Embryonic facial prominence (tissue), 1 donor: ENCODE measurements at regions not wholly inside any gene's neighbourhood (a gene's known extent, or its start where the extent isn't known, plus 50 kb on each side); places are given as distances from the start of the nearest gene placed in this dataset.
"Not testable (repeated sequence)": the region's sequence is repeated elsewhere in the genome, so short reads cannot be mapped to it uniquely, and the experiment has no call there.

Experiments
- DNase-seq: peaks from one replicate; pipeline ENCODE4 v3.0.0-alpha.2; 2016; ENCODE audit errors: extremely low spot score

DNA sequence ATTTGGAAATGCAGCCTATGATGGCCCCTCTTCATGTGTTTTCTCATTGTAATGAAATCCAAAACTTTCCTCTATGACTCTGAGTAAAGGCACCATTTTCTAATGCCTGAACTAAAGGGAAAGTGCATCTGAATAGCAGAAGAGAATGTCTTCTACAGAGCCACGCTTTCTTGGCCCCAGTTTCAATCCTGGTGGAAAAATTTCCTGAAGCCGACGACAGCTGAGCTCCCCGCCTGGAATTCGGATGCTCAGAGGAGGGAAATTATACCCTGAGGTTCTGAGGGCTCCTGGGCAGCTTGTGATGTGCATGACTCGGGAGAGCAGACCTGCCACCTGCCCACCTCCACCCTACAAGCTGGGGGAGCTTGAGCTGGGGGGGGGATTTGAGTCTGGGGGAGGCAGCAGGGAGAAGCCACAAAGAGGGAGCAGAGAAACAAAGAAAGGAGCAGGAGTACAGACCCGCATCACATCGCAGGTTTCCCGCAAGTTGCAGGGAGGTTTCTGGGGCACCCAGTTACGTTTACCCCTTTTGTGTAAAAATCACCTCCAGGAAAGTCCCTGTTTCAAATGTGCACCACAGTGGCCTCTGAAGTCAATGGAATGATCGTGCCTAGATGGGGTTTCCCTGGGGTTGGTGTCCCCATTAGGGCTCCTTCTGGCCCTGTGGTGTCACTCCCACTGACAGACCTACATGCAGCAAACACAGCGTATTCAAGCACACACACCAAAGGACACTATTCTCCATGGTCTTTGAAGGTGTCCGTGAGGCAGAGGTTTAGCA is 145.6 kb upstream of the RBPJ start:
- no peak for DNase-seq

DNA sequence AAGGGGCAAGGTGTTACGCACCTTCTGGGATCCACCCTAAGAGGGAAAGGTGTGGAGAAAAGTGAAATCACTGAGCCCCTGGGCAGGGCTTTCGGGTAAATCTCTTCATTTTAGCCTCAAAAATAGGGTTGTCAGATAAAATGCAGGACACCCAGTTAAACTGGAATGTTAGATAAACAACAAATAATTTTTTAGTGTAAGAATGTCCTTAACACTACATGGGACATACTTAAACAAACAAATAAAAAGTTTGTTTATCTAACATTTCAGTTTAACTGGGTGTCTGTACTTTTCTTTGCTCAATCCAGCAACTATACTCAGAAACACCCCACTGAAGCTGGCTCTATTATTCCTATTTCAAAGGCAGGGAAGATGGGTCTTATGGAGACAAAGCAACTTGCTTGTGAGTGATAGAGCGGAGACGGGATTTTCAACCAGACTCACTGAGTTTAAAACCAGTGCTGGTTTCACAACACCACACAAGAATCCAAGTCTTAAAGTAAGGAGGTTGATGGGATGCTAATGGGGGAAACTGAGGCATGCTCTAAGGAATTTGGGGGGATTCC is 144.8 kb upstream of the RBPJ start:
- DNase-seq = no peak

DNA sequence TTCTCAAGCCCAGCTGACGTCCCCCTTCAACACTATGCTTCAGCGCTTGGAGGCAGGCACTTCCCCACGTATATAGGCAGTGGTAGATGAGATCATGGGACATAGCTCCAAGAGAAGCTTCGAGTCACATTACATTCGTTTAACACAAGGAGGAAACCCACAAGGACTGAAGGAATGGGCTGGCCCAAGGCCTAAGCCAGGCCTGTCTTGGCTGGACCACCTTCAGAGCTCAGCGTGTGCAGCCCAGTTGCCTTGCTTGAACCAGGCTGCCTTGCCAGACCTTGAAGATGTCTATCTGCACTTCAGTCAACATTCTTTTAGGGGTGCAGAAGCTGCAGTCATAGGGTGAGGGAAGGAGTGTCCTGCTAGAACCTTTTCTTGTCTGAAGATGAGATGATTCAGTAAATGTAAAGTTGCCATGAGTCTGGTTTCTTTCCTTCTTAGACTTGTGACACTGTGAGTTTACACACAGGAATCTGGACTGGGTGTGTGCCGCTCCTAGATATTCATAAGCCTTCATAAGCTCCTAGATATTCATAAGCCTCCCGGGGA is 144.1 kb upstream of the RBPJ start:
- no peak for DNase-seq

DNA sequence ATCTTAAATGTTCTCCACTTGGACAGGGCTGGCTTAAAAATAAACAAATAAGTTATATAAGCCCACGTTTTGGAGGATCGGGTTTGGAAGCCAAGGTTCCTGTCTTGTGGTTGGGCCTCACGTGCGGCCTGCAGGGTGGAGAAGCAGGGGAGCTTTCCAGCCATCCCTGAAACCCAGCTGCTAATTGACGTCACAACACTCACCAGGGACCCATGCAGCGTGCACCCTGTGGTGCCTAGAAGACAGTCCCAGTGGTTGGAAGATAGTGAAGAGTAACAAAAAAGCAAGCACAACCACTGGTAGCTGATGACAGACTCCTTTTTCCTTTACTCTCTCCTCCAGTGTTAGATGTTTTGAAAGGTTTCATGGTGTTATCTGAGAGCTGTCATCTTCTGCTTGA is 142.0 kb upstream of the RBPJ start:
- no peak for DNase-seq

DNA sequence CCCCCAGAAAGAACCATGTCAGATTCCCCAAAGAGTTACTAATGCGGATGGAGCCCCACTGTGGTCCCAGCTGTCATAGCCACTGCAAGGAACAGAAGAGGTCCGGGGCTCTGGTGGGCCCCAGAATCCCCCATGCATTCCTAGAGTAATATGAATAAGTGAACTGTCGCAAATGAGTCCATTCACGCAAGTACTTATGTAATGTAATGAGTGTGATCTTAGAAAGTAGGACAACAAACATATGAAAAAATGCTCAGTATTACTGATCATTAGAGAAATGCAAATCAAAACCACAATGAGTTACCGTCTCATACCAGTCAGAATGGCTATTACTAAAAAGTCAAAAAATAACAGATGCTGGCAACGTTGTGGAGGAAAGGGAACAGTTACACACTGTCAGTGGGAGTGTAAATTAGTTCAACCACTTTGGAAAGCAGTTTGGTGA is 141.5 kb upstream of the RBPJ start:
- no peak for DNase-seq

DNA sequence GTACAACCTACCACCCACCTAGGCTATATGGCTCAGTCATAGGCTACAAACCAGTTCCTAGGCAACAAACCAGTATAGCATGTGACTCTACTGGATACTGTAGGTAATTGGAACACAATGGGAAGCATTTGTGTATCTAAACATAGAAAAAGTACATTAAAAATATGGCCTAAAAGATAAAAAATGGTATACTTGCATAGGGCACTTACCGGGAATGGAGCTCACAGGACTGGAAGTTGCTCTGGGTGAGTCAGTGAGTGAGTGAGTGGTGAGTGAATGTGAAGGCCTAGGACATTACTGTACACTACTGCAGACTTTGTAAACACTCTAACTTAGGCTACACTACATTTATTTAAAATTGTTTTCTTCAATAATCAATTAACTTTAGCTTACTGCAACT is 139.2 kb upstream of the RBPJ start:
- no peak for DNase-seq

DNA sequence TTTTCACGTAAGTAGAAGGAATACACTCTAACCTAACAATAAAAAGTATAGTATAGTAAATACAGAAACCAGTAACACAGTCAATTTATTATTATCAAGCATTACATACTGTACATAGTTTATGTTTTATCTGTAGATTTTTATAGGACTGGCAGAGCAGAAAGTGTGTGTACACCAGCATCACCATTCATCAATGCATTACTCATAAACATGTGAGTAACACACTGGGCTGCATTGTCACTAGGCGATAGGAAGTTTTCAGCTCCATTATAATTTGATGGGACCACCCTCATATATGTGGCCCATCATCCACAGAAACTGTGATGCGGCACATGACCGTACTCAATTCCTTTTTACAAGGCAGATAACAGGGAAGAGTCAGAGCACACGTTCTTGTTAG is 137.8 kb upstream of the RBPJ start:
- DNase-seq = no peak

DNA sequence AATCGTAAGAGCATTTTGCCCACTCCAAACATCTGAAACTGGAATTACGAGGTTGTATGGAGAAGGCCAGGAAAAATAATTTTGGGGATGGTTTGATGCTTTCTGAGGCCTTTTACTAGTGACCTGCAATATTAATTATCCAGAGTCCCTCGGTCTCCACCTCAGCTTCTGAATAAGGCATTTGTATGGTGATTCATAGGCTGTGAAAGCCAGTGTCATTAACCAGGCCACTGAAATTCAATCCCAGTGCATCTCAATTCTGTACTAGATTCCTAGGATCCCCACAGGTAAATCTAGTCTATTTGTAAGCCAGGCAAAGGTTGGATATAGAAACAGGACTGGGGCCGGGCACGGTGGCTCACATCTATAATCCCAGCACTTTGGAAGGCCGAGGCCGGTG is 135.4 kb upstream of the RBPJ start:
- DNase-seq = no peak

DNA sequence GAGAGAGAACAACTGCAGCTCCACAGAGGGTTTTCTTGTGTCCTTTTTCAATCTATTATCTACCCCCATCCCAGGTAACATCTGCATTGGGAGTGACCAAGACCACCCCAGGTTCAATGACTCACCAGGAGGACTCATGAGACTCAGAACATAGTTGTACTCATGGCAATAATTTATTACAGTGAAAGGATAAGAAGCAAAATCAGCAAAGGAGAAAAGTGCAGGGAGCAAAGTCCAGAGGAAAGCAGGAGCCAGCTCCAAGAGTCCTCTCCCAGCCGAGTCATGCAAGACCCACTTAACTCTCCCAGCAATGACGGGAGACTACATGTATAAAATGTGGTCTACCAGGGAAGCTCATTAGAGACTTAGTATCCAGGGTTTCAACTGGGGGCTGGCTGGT is 129.5 kb upstream of the RBPJ start:
- no peak for DNase-seq

DNA sequence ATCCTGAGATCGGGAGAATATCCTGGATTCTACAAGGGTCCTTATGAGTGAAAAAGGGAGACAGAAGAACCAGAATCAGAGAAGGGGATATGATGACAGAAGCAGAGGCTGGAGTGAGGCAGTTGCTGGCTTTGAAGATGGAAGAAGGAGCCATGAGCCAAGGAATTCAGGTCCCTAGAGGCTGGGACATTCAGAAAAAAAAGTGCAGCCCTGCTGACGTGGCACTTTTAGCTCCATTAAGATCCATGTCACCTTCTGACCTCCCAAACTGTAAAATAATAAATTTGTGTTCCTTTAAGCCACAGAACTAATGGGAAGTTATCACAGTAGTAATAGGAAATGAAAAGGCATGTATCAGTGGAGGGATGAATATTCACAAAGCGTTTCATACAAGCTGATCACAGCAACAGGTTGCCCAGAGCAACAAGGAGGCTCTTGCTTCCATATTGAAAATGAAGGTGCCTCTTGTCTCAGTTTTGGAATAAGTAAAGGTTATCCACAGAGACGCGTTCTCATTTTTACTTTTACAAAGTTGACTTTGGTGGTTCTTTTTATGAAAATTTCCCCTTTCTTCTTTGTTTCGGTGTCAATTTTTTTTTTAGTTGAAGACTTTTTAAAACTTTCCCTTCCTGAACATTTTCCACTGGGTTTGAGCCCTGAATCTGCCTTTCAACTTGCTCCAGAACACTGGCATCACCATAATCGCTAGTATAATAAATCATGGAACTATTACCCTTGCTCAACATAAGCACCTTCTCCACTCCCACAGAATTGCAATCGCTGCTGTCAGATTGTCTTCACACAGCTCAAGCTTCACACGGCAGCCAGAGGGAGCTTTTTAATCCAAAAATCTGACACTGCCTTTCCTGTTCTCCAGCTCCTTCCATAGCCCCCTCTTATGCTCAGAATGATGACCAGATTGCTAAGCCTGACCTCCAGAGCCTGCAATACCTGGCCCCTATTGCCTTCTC is 127.6 kb upstream of the RBPJ start:
- DNase-seq = no peak

DNA sequence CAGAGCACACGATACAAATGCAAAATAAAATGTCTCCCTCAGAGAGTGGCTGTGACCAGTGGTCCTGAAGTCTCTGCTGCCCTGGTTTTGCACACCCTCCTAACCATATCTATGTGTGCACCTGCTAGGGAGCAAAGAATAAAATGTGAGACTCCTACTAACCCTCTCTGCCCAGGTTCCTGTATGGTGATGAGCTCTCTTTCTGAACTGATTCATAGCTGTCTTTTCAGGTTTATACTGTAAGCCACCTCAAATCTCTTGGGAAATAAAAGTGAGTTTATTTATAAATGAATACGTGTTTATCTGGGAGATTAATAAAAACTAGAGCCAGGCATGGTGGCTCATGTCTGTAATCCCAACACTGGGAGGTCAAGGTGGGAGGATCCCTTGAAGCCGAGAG is 126.0 kb upstream of the RBPJ start:
- no peak for DNase-seq

DNA sequence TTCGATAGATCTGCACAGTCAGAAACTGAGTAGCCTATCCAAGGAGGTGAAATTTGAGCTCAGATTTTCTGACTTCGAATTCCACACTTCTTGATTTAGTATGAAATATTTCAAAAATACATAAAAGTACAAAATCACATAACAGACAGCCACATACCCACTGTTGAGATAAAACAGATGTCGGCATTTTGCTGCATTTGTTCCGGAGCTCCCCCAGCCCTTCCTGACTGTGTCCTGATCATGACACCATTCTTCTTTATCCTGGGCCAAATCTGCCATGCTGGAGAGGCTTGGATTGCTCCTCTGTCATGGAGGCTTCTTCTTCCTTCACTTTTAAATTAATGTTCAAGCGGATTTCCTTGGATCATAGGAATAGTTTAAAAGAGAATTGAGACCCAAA is 124.2 kb upstream of the RBPJ start:
- DNase-seq = no peak

DNA sequence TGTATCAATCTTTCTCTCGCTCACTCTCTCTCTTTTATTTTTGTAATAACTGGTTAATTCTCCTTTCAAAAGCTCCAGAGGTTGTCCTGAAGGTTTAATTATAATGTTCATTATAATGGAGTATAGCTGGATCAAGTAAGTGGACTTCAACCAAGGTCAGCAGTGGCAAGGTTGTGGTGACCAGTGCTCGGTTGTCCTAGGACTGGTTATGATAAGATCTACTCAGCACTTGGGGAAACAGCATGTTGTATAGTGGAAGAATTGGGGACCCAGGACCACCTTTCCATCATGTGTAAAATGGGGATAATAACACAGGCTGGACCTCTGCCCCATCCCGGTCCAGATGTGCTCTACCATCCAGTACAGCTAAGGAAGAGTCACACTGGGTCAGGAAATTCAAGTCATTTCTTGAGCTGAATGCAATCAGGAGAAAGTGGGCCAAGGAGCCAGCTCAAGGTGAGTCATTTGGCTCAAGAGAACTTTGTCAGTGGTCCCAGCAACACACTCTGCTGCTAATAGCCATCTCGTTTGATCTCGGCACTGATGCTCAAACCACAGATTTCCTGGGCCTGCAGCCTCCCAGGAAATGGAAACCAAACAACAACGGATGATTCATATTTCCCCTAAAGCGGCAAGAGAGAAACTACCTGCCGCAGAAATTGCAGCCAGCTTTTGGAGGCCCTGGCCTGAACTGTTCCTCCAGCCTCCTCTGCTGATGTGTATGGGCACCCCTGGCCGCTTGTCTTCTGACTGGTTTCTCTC is 123.6 kb upstream of the RBPJ start:
- DNase-seq = no peak

DNA sequence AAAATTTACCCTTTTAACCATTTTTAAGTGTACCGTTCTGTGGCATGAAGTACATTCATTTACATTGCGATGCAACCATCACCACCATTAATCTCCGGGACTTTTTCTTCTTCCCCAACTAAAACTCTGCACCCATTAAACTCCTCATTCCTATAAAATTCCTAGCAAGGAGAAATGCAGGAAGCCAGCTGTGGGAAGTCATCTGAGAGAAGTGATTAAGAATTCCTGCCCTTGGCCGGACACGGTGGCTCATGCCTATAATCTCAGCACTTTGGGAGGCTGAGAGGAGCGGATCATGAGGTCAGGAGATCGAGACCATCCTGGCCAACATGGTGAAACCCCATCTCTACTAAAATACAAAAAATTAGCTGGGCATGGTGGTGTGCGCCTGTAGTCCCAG is 121.9 kb upstream of the RBPJ start:
- DNase-seq = not testable (repeated sequence)

DNA sequence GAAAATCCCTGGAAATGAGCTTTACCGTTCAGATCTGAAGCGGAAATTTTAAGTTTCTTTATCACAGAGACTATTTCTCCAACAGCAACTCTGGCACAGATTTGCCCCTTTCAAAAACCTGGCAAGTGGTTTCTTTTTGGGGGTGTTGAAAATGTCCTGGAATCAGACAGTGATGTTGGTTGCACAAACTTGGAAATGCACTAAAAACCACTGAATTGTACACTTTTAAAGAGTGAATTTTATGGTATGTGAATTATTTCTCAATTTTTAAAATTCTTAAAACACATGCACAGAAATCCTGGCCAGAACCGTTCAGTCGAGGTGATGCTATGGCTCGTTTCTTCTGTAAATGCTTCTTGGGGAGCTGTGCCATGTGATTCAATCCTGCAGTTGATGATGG is 121.2 kb upstream of the RBPJ start:
- DNase-seq = no peak

DNA sequence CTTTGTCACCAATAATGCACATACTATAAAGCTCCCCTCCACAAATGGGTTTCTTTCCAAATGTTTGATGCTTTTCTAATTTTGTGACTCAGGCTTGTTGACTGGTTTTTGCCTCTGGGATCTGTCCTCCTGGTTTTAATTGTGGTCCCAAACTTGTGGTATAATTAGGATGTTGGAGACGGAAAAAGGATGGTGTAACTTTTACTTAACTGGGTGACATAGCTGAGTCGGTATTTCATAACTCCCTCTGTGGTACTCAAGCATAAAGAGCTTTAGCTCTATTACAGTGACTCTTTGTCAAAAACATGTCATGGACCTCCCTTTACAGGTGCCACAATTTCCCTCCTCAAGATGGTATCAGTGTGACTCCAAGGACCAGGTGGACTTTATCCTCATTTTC is 119.7 kb upstream of the RBPJ start:
- no peak for DNase-seq

DNA sequence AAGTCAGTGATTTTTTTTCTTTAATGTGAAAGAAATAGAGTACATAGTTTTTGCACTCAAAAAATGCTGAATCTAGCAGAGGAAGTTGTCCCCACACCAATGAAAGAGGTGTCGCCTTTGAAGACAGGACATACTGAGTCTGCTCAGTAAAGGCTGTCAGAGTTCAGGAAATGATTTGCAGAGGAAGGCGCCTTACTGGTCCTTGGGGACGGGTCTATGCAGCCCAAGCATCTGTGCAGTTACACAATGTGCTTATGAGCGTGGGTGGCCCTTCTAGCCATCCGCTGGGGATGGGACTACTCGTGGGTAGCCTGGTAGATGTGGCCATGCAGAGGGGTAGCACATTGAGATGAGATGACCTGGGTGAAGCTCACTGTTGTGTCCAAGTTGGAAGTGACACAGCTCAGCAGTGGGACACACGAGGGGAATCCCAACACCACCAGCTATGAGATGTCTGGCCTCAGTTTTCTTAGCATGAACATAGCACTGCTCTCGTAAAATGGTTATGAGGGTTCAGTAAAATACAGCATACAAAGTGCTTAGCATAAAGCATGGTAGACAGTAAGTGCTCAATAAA is 116.5 kb upstream of the RBPJ start:
- DNase-seq = no peak

DNA sequence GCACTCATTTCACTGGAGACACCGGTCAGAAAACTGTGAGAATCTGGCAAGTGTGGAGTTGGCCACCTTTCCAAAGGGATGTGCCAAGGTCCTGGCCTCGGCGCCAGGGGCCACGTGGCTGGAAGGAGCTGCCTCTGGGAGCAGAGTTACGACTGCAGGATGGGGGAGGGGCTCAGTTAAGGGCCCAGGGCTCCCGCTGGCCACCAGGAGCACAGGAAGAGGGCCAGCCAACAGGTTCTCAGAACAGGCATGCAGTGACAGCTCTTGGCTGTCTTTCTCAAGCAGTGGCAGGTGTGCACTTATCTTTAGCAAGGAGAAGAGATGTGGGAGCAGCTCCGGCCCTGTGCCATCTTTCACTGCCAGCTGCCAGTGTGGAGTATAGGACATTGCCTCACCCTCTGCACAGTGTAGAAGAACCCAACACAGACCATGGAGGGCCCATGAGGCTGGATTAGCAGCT is 115.9 kb upstream of the RBPJ start:
- DNase-seq = no peak

DNA sequence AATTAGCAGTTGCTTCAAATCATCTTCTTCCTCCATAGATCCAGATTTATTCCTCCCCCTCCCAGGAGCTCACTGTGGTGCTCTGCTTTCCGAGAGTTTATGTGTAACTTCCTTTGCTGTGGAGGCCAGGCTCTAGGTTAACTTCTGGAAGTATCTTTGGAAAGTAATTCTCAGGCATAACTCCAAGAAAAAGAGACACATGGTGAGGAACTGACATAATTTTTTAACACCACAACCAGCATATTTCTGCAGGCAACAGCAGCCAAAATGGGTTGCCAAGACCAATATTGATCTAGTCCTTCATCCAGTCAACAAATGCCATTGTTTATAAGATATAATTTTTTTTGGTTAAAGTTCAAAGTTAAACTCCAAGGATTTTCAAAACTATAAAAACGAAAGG is 114.5 kb upstream of the RBPJ start:
- peak; percentile 43 for DNase-seq

DNA sequence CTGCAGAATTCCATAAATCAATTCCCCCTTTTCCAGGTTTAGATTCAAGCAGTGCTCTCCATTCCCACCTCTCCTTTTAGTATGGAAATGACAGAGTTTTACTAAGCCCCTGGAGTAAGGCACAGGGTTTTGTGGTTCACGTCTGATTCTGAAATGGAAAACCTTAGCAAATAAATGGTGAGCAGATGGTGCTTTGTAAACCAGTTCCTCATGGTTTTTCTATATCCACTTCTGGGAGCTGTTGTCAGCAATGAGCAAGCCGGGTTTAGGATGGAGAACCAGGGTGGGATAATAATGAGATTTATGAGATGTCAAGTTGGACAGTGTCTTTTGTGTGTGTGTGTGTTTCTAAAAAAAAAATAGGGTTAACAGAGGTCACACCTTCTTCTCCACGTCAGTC is 113.8 kb upstream of the RBPJ start:
- DNase-seq = peak; percentile 43

DNA sequence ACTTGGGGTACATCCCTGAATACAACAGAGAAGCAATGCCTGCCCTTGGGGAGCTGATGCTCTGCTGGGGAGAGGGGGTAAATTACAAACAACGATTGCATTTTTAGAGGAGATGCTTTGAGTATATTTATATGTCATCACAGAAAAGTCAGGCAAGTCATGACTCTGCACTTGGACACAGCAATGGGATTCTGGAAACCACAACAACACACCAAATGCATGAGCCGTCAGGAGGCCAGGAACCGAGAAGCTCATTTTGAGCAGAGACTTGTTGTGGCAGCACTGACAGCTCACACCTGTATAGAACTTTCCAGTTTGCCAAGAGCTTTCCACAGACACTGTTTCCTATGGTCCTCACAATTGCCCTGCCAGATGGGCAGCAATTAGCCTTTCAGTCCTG is 113.2 kb upstream of the RBPJ start:
- DNase-seq = no peak
